ES-I3 (cell line): ENCODE measurements at regions not wholly inside any gene's neighbourhood (a gene's known extent, or its start where the extent isn't known, plus 50 kb on each side); places are given as distances from the start of the nearest gene placed in this dataset.
"Not testable (repeated sequence)": the region's sequence is repeated elsewhere in the genome, so short reads cannot be mapped to it uniquely, and the experiment has no call there.

Experiments
- H3K36me3 ChIP-seq: 2 replicates; pipeline ENCODE4 v1.6.1; 2013; ENCODE audit warnings: mild to moderate bottlenecking, low read length, control low read depth, moderate library complexity; ENCODE audit not compliant: insufficient read depth
- H3K4me1 ChIP-seq: 2 replicates; pipeline ENCODE4 v1.6.1; 2013; ENCODE audit warnings: mild to moderate bottlenecking, control low read depth, low read length; ENCODE audit not compliant: insufficient read depth
- H3K9ac ChIP-seq: 2 replicates; pipeline ENCODE4 v1.6.1; 2013; ENCODE audit warnings: low read depth, mild to moderate bottlenecking, low read length, moderate library complexity
- H3K9me3 ChIP-seq: 2 replicates; pipeline ENCODE4 v1.6.1; 2013; ENCODE audit warnings: mild to moderate bottlenecking, low read length, moderate library complexity; ENCODE audit not compliant: control insufficient read depth, insufficient read depth

- H3K9me3 ChIP-seq, result no peaks in the 10 kb centered on the region
- no peaks in the 10 kb centered on the region for H3K4me1 ChIP-seq
- H3K9ac ChIP-seq, result no peak overlapping the region
- no peaks in the 10 kb centered on the region for H3K36me3 ChIP-seq
Measured at GRCh38 chrX:88828011-88828410, 81.0 kb downstream of the CPXCR1 start.

GRCh38 chrX:88830111-88830510, 83.1 kb downstream of the CPXCR1 start:
- H3K9me3 ChIP-seq, result no peaks in the 10 kb centered on the region

GRCh38 chrX:88837721-88838120, 90.7 kb downstream of the CPXCR1 start:
- not testable (repeated sequence) for H3K9ac ChIP-seq, H3K9me3 ChIP-seq, H3K4me1 ChIP-seq, H3K36me3 ChIP-seq

More at GRCh38 chrX:88830111-88830510, 83.1 kb downstream of the CPXCR1 start:
- H3K9ac ChIP-seq, result no peak overlapping the region
- H3K4me1 ChIP-seq, result no peaks in the 10 kb centered on the region
- H3K36me3 ChIP-seq, result no peaks in the 10 kb centered on the region

GRCh38 chrX:88838392-88838791, 91.4 kb downstream of the CPXCR1 start:
- H3K9ac ChIP-seq, result no peak overlapping the region
- no peaks in the 10 kb centered on the region for H3K9me3 ChIP-seq
- H3K4me1 ChIP-seq, result peaks cover 3% of the 10 kb centered on the region; the same call in 1 of the 2 replicates
- no peaks in the 10 kb centered on the region for H3K36me3 ChIP-seq

GRCh38 chrX:88843841-88844240, 96.8 kb downstream of the CPXCR1 start:
- not testable (repeated sequence) for H3K9ac ChIP-seq, H3K36me3 ChIP-seq, H3K4me1 ChIP-seq, H3K9me3 ChIP-seq

- H3K9ac ChIP-seq, result no peak overlapping the region
- no peaks in the 10 kb centered on the region for H3K4me1 ChIP-seq
- H3K36me3 ChIP-seq, result no peaks in the 10 kb centered on the region
- peaks cover 8% of the 10 kb centered on the region; the same call in 1 of the 2 replicates for H3K9me3 ChIP-seq
Measured at GRCh38 chrX:88853925-88854324, 106.9 kb downstream of the CPXCR1 start.

- no peaks in the 10 kb centered on the region for H3K4me1 ChIP-seq
- H3K9me3 ChIP-seq, result no peaks in the 10 kb centered on the region
- H3K9ac ChIP-seq, result no peak overlapping the region
- no peaks in the 10 kb centered on the region for H3K36me3 ChIP-seq
Measured at GRCh38 chrX:88863726-88864125, 116.7 kb downstream of the CPXCR1 start.

- Histone ChIP-seq H3K9me3 (no peaks in the 10 kb centered on the region), H3K36me3 (no peaks in the 10 kb centered on the region), H3K9ac (no peak overlapping the region), H3K4me1 (no peaks in the 10 kb centered on the region)
Measured at GRCh38 chrX:88865634-88866033, 118.6 kb downstream of the CPXCR1 start.

GRCh38 chrX:88881536-88881935, 134.5 kb downstream of the CPXCR1 start:
- Histone ChIP-seq H3K4me1 (no peaks in the 10 kb centered on the region), H3K36me3 (no peaks in the 10 kb centered on the region), H3K9ac (no peak overlapping the region), H3K9me3 (no peaks in the 10 kb centered on the region)

GRCh38 chrX:88883200-88883599, 136.2 kb downstream of the CPXCR1 start:
- H3K9ac ChIP-seq, result no peak overlapping the region
- no peaks in the 10 kb centered on the region for H3K4me1 ChIP-seq
- H3K36me3 ChIP-seq, result no peaks in the 10 kb centered on the region
- no peaks in the 10 kb centered on the region for H3K9me3 ChIP-seq

- H3K9ac ChIP-seq, result no peak overlapping the region
- no peaks in the 10 kb centered on the region for H3K9me3 ChIP-seq
- H3K36me3 ChIP-seq, result no peaks in the 10 kb centered on the region
- H3K4me1 ChIP-seq, result no peaks in the 10 kb centered on the region
Measured at GRCh38 chrX:88886908-88887307, 139.9 kb downstream of the CPXCR1 start.

- Histone ChIP-seq H3K4me1 (no peaks in the 10 kb centered on the region), H3K9ac (no peak overlapping the region), H3K36me3 (no peaks in the 10 kb centered on the region), H3K9me3 (no peaks in the 10 kb centered on the region; the same call in 1 of the 2 replicates)
Measured at GRCh38 chrX:88903989-88904718, 157.1 kb downstream of the CPXCR1 start.

GRCh38 chrX:88908056-88908455, 161.0 kb downstream of the CPXCR1 start:
- Histone ChIP-seq H3K36me3 (no peaks in the 10 kb centered on the region), H3K4me1 (no peaks in the 10 kb centered on the region), H3K9ac (no peak overlapping the region), H3K9me3 (no peaks in the 10 kb centered on the region; the same call in 1 of the 2 replicates)

- no peaks in the 10 kb centered on the region for H3K9me3 ChIP-seq
- H3K36me3 ChIP-seq, result no peaks in the 10 kb centered on the region
- H3K9ac ChIP-seq, result no peak overlapping the region
- H3K4me1 ChIP-seq, result no peaks in the 10 kb centered on the region
Measured at GRCh38 chrX:88937616-88938015, 190.6 kb downstream of the CPXCR1 start.

GRCh38 chrX:88940904-88941303, 193.9 kb downstream of the CPXCR1 start:
- no peaks in the 10 kb centered on the region for H3K36me3 ChIP-seq
- H3K9ac ChIP-seq, result no peak overlapping the region
- no peaks in the 10 kb centered on the region for H3K4me1 ChIP-seq
- no peaks in the 10 kb centered on the region for H3K9me3 ChIP-seq
